ENCODE measurements at regions not wholly inside any gene's neighbourhood (a gene's known extent, or its start where the extent isn't known, plus 50 kb on each side); places are given as distances from the start of the nearest gene placed in this dataset.
A peak's percentile ranks its signal among the peaks of the same experiment; 100 is the strongest.
"Not testable (repeated sequence)": the region's sequence is repeated elsewhere in the genome, so short reads cannot be mapped to it uniquely, and the experiment has no call there.

GRCh38 chr4:85116008-85116407 is 149.5 kb upstream of the WDFY3 start:
- no peak overlapping the region for H3K4me3 ChIP-seq (ENCODE audit: low read depth, low read length)
- no peak for TF ChIP-seq CTCF (IDR thresholded peaks at IDR 0.05; ENCODE audit: insufficient read depth, low read depth, low read length)
- no peak for DNase-seq (ENCODE audit: low read depth)

- no peak overlapping the region for H3K4me3 ChIP-seq (ENCODE audit: low read depth, low read length)
- no peak for TF ChIP-seq CTCF (IDR thresholded peaks at IDR 0.05; ENCODE audit: insufficient read depth, low read depth, low read length)
- no peak for DNase-seq (ENCODE audit: low read depth)
Observed at GRCh38 chr4:85125688-85126087, 159.2 kb upstream of the WDFY3 start.

GRCh38 chr4:85126991-85127591 is 160.6 kb upstream of the WDFY3 start:
- H3K4me3 ChIP-seq (ENCODE audit: low read depth, low read length), result no peak overlapping the region
- no peak for DNase-seq (ENCODE audit: low read depth)
- TF ChIP-seq CTCF (IDR thresholded peaks at IDR 0.05; ENCODE audit: insufficient read depth, low read depth, low read length), result no peak

GRCh38 chr4:85127653-85128052 is 161.2 kb upstream of the WDFY3 start:
- TF ChIP-seq CTCF (IDR thresholded peaks at IDR 0.05; ENCODE audit: insufficient read depth, low read depth, low read length), result peak; percentile 63
- H3K4me3 ChIP-seq (ENCODE audit: low read depth, low read length), result no peak overlapping the region
- DNase-seq (ENCODE audit: low read depth), result peak; percentile 24

- no peak overlapping the region for H3K4me3 ChIP-seq (ENCODE audit: low read depth, low read length)
- no peak for DNase-seq (ENCODE audit: low read depth)
- no peak for TF ChIP-seq CTCF (IDR thresholded peaks at IDR 0.05; ENCODE audit: insufficient read depth, low read depth, low read length)
Observed at GRCh38 chr4:85128246-85129204, 162.0 kb upstream of the WDFY3 start.

GRCh38 chr4:85129354-85130125 is 163.1 kb upstream of the WDFY3 start:
- not testable (repeated sequence) for DNase-seq (ENCODE audit: low read depth); H3K4me3 ChIP-seq (ENCODE audit: low read depth, low read length)

GRCh38 chr4:85132117-85132516 is 165.6 kb upstream of the WDFY3 start:
- H3K4me3 ChIP-seq (ENCODE audit: low read depth, low read length), result no peak overlapping the region

More at GRCh38 chr4:85132117-85132516, 165.6 kb upstream of the WDFY3 start:
- no peak for DNase-seq (ENCODE audit: low read depth)
- no peak for TF ChIP-seq CTCF (IDR thresholded peaks at IDR 0.05; ENCODE audit: insufficient read depth, low read depth, low read length)

Data from fibroblast of villous mesenchyme (primary cell).